NCI-H345 (cell line): ENCODE measurements at regions not wholly inside any gene's neighbourhood (a gene's known extent, or its start where the extent isn't known, plus 50 kb on each side); places are given as distances from the start of the nearest gene placed in this dataset.

Experiments
- DNase-seq: peaks from one replicate; lab custom pipeline; 2025; lab: John Stamatoyannopoulos, UW

- DNase-seq, result no peak
Measured at GRCh38 chr12:102596031-102596430, 115.7 kb upstream of the IGF1 start.

GRCh38 chr12:102595315-102595714, 115.0 kb upstream of the IGF1 start:
- no peak for DNase-seq

GRCh38 chr12:102593134-102593533, 112.8 kb upstream of the IGF1 start:
- DNase-seq, result no peak

- DNase-seq, result no peak
Measured at GRCh38 chr12:102592134-102592533, 111.8 kb upstream of the IGF1 start.

DNA sequence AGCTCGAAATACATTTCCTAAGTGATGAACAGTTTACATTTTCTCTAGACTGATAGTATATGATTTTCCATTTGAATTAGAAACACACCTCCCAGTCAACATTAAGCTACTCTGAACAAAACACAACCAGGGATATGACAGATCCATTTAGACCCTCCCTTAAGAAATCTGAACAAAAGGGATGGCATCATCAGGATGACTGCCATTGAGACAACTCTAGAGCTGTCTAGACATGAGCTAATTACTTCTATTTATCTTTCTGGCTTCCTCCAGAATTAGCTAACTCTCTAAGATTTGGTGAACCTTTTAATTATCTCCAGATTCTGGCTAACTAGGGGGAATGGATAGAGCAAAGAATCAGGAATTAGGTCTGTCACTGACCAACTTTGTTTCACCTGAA, 92.9 kb upstream of the IGF1 start:
- DNase-seq, result no peak

- no peak for DNase-seq
Measured at GRCh38 chr12:102571889-102572288, 91.5 kb upstream of the IGF1 start.

- DNase-seq, result no peak
Measured at GRCh38 chr12:102570256-102570655, 89.9 kb upstream of the IGF1 start.

DNA sequence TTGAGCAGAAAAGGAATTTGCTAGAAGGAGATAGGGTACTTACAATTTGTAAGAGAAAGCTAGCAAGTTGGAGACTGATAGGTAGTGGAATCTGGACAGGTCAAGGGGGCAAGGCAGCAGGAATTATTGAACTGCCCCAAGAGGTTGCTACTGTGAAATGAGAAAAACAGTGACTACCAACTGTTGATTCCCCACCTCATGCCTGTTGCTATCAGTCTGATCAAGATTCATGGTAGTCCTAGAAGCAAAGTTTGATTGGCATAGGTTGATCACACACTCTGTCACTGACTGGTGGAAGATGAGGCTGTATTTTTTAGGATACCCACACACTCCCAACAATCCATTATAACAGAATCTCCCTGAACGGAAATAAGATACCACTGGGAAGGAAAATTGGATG, 89.4 kb upstream of the IGF1 start:
- no peak for DNase-seq

DNA sequence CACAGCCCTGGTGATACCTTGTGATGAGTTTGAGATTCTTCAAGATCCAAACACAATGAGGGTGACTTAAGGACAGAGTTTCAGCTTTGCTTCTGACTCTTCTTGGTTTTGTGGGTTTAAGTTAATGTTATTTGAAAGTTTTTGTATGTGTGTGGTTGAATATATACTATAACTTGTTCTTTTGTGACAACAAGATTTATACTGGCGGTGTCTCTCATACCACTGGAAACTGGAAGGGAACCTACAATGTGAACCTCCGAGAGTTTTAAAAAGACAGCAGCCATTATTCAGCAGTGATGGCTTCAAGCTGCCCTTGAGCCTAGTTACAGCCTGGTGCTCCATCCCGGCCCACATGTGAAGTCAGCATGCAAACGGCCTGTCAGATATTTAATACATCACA, 87.9 kb upstream of the IGF1 start:
- no peak for DNase-seq

GRCh38 chr12:102567031-102567985, 86.9 kb upstream of the IGF1 start:
- no peak for DNase-seq

GRCh38 chr12:102565555-102565954, 85.2 kb upstream of the IGF1 start:
- DNase-seq, result no peak

DNA sequence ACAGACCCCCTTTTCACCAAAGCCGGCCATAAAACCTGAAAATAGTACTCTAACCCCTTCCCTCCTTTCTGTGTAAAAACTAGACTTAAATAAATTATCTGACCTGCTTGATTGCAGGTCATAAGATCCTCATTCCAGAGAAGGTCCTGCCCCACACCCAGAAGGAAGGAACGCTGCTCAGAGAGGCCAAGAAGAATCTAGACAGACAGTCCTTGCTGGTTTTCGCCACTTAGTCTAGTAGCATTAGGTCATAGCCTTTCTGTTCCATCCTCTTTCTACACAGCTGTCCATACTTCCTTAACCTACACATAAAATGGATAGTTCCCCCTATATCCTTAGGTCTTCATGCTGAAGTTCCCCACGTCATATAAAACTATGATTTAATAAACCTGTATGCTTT, 83.7 kb upstream of the IGF1 start:
- DNase-seq, result no peak

- DNase-seq, result no peak
Measured at GRCh38 chr12:102562836-102563425, 82.6 kb upstream of the IGF1 start.

- DNase-seq, result no peak
Measured at GRCh38 chr12:102551186-102551585, 70.8 kb upstream of the IGF1 start.

GRCh38 chr12:102549691-102550090, 69.3 kb upstream of the IGF1 start:
- no peak for DNase-seq

GRCh38 chr12:102548543-102548942, 68.2 kb upstream of the IGF1 start:
- no peak for DNase-seq

- DNase-seq, result no peak
Measured at GRCh38 chr12:102543494-102544485, 63.4 kb upstream of the IGF1 start.

DNA sequence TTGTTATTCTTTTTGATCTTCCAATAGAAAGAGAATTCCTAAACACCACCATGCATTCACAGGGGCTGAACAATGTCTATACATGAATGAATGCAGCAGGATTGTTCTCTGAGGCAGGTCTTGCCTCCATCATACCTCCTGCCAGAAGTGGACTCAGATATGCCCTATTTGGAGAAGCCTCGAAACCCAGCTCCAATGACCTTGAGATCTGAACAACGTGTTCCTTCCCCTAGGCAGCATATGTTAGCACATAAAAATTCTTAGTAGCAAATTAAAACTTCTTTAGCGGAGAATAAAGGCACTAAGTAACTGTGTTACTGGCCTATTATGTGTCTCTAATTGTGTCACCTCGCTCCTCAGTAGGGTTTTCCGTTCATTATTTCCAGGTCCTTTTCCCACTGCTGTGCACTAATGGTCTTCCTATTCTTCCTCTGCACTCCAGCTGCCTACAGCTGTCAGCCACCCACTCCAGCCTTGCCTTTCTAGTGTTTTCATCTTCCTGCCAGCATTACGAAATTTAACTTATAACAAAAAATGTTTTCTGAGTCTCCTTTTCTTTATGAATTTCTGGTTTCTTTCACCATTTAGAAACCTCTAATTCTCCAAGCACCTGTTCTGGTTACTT, 62.6 kb upstream of the IGF1 start:
- no peak for DNase-seq

- no peak for DNase-seq
Measured at GRCh38 chr12:102540815-102541385, 60.5 kb upstream of the IGF1 start.

DNA sequence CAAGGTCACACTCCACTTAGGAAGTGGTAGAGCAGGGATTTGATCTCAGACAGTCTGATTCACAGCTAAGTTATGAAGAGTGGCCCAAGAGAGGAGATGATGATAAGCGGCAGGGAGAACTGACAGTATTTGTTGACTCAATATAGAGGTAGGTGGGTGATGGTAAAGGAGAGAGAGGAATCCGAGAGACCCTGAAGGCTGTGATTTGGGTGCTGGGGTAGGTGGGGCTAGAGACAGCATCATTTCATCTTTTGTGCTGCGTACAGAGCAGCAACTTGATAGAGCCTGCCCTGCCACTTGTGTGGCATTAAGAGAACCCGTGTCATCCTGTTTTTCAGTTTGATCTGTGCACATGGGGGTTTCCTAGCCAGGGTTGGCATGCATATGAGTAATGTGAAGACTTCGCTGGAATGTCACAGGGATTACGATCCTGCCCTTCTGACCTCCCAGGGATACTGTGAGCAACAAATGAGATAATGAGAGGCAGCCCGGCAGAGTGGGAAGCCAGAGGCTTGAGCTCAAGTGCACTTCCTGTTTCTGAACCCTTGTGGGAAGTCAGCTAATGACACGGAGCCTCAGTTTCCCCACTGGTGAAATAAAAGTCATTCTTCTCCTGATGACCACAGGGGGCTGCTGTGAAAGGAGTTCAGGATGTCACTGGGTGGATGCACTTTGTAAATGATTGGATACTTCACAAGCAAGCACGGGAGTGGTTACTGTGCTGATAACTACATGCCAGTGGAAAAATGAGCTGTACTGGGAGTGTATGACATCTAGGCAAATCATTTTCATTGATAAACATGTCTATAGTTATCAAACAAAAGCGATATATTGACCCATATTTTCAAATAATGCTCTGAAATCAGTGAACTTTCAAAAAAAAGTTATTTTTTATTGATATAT, 59.5 kb upstream of the IGF1 start:
- DNase-seq, result no peak
